K562 (cell line): ENCODE measurements at regions not wholly inside any gene's neighbourhood (a gene's known extent, or its start where the extent isn't known, plus 50 kb on each side); places are given as distances from the start of the nearest gene placed in this dataset.

Experiments used
- CREBBP ChIP-seq: IDR thresholded peaks from one replicate; pipeline ENCODE4 v1.6.1; 2012; ENCODE audit warnings: low read depth, mild to moderate bottlenecking, control low read depth, inconsistent platforms, low read length
- EGR1 ChIP-seq: fragments of 450-650 bp; conservative IDR thresholded peaks from 2 replicates; pipeline ENCODE4 v1.6.1; 2017; ENCODE audit warnings: mild to moderate bottlenecking
- FOXK1 ChIP-seq: sonication (generic); formaldehyde crosslinking; IDR thresholded peaks from 2 replicates; pipeline ENCODE4 v1.8.0; 2022; ENCODE audit warnings: missing genetic modification reagents, mild to moderate bottlenecking, borderline replicate concordance
- GTF2F1 ChIP-seq: IDR thresholded peaks from 2 replicates; pipeline ENCODE4 v1.6.1; 2011; ENCODE audit warnings: low read depth, low read length, improper control_type of control experiment
- HBP1 ChIP-seq: fragments of 450-650 bp; formaldehyde crosslinking; IDR thresholded peaks from 2 replicates; pipeline ENCODE4 v1.4.0; 2022; ENCODE audit warnings: missing genetic modification characterization
- HDAC3 ChIP-seq: fragments of 450-650 bp; IDR thresholded peaks from 2 replicates; pipeline ENCODE4 v1.6.1; 2018; ENCODE audit warnings: borderline replicate concordance, mild to moderate bottlenecking, moderate library complexity; ENCODE audit not compliant: partially characterized antibody
- HNRNPH1 ChIP-seq: fragments of 200-400 bp; formaldehyde crosslinking; optimal IDR thresholded peaks from 2 replicates; pipeline ENCODE3; 2017; ENCODE audit warnings: low read depth, mild to moderate bottlenecking, low read length, moderate library complexity
- HNRNPL ChIP-seq: fragments of 200-400 bp; formaldehyde crosslinking; IDR thresholded peaks from 2 replicates; pipeline ENCODE4 v1.6.1; 2017; ENCODE audit warnings: low read depth, mild to moderate bottlenecking, low read length
- KLF6 ChIP-seq: fragments of 250-450 bp; sonication (Bioruptor Pico); IDR thresholded peaks from 2 replicates; pipeline ENCODE4 v1.4.0; 2020; ENCODE audit warnings: mild to moderate bottlenecking, moderate library complexity, borderline replicate concordance
- MEF2A ChIP-seq: IDR thresholded peaks from 2 replicates; pipeline ENCODE4 v1.6.1; 2011; ENCODE audit warnings: low read depth, mild to moderate bottlenecking, low read length, moderate library complexity; ENCODE audit not compliant: control insufficient read depth
- MGA ChIP-seq: fragments of 450-650 bp; IDR thresholded peaks from 2 replicates; pipeline ENCODE4 v1.6.1; 2016; ENCODE audit warnings: mild to moderate bottlenecking, moderate library complexity
- NCOA2 ChIP-seq, 2 experiments: fragments of 450-650 bp; IDR thresholded peaks; 2 replicates each; pipeline ENCODE4 v1.6.1; 2018; ENCODE audit warnings: mild to moderate bottlenecking in 2 of 2, moderate library complexity in 1 of 2; ENCODE audit not compliant: partially characterized antibody in 2 of 2
- NELFE ChIP-seq: IDR thresholded peaks from 2 replicates; pipeline ENCODE4 v1.6.1; 2011; ENCODE audit warnings: mild to moderate bottlenecking; ENCODE audit not compliant: insufficient read depth, insufficient read length
- PHF8 ChIP-seq: fragments of 200-600 bp; sonication (generic); IDR thresholded peaks from 2 replicates; pipeline ENCODE4 v1.6.1; 2012; ENCODE audit warnings: mixed run types, mild to moderate bottlenecking, inconsistent platforms, low read length, moderate library complexity, borderline replicate concordance
- ZBTB1 ChIP-seq: sonication (generic); formaldehyde crosslinking; IDR thresholded peaks from 2 replicates; pipeline ENCODE4 v1.8.1; 2023; ENCODE audit warnings: missing genetic modification reagents, low read depth, mild to moderate bottlenecking, borderline replicate concordance
- ZNF174 ChIP-seq: fragments of 250-450 bp; sonication (Bioruptor Pico); IDR thresholded peaks from 2 replicates; pipeline ENCODE4 v1.4.0; 2020; ENCODE audit warnings: mild to moderate bottlenecking
- ZNF586 ChIP-seq: fragments of 450-650 bp; formaldehyde crosslinking; conservative IDR thresholded peaks from 2 replicates; pipeline ENCODE4 v1.4.0; 2020; ENCODE audit warnings: mild to moderate bottlenecking, moderate library complexity

- TF ChIP-seq MGA (no peak), KLF6 (no peak), ZNF586 (no peak), HBP1 (CRISPR knock-in tag) (no peak), MEF2A (no peak), HNRNPH1 (no peak), ZBTB1 (CRISPR knock-in tag) (no peak), NCOA2 (IDR thresholded peaks at IDR 0.05; ENCODE audit: partially characterized antibody in 2 of 2) (no peak), NELFE (no peak), PHF8 (no peak), HNRNPL (no peak), CREBBP (no peak), FOXK1 (CRISPR knock-in tag) (no peak), ZNF174 (CRISPR knock-in tag) (no peak), GTF2F1 (no peak), HDAC3 (no peak), EGR1 (no peak)
Observed at GRCh38 chr1:82782599-82782998, 981.9 kb downstream of the ADGRL2 start (continued).
